Posterior vena cava (tissue), 2 donors: ENCODE measurements at regions not wholly inside any gene's neighbourhood (a gene's known extent, or its start where the extent isn't known, plus 50 kb on each side); places are given as distances from the start of the nearest gene placed in this dataset.

Experiments used
- DNase-seq: peaks from one replicate; pipeline ENCODE4 v3.0.0-alpha.2; 2020; ENCODE audit warnings: low spot score
- intact Hi-C, 2 donors: fragments of 100-400 bp; cut with DNase I; formaldehyde crosslinking; loops; one replicate each; pipeline versions ENCODE4 v1.14.1 to v1.14.2; 2022 to 2023
- donor health status: DM: yes; HTN: yes; CAD: no.
- donor health status: DM: yes; HTN: yes; CAD: no.

DNA sequence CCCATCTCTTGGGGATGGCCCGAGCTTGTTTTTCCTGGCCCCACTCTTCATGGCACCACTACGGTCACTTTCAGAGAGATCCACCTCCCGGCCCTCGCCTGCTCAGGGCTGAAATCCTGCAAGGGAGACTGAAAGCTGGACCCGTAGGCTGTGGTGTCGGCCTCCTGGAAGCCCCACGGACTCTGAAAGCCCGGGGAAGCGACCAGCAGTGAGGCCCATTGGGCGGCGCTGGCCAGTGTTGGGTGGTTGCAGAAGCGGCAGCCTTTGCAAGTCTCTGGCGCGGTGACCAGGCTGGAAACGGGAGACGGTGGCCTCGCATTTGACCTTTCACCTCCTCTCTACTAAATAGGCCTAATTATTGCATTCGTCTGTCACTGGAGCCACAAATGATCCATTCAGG lies 186.0 kb upstream of the FOXF1 start:
- intact Hi-C loops, result no loop called here
- peak; percentile 64 for DNase-seq

- intact Hi-C loops, result no loop called here
- DNase-seq, result no peak
Observed at GRCh38 chr16:86325360-86325759, 185.0 kb upstream of the FOXF1 start.

DNA sequence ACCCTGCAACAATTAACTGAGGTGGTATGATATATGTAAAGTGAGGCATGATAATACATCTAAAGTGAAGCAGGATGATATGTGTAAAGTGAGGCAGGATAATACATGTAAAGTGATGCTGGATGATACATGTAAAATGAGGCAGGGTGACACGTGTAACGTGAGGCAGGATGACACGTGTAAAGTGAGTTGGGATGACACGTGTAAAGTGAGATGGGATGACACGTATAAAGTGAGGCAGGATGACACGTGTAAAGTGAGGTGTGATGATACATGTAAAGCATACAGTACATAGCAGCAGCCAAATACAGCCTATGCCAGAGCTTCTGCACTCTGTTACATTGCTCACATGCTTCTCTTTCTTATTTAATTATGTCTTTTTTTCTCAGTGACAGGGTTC lies 184.4 kb upstream of the FOXF1 start:
- DNase-seq, result no peak
- intact Hi-C loops, result no loop called here

DNA sequence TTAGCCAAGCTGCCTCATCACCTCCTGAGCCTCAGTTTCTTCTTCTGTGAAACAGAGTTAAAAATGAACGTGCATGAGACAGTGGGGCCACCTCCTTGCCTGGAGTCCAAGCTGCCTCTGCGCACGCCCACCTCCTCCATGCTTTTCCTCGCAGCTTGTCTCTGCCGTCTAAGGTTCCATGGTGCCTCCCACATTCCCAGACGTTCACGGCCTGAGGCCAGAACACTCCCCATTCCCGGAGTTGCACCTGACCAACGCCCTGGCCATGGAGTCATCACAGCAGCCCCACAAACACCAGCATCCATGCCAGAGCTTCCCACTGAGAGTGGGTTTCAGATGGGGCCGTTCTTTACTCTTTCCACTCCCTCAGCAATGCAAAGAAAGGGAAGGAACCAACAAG lies 183.0 kb upstream of the FOXF1 start:
- intact Hi-C loops, result no loop called here
- DNase-seq, result peak; percentile 51

- DNase-seq, result peak; percentile 48
- intact Hi-C loops, result loop anchor here in 1 of 2 donors (10.0 kb wide), 1 partner anchor 256 kb away; no protein-coding TSS in a partner anchor
Observed at GRCh38 chr16:86330906-86331305, 179.4 kb upstream of the FOXF1 start.

GRCh38 chr16:86334079-86334635 lies 176.2 kb upstream of the FOXF1 start:
- intact Hi-C loops, result loop anchor here in 1 of 2 donors (10.0 kb wide), 1 partner anchor 259 kb away; no protein-coding TSS in a partner anchor

GRCh38 chr16:86335266-86336172 lies 174.8 kb upstream of the FOXF1 start:
- intact Hi-C loops, result loop anchor here in 1 of 2 donors (10.0 kb wide), 1 partner anchor 261 kb away; no protein-coding TSS in a partner anchor

More at GRCh38 chr16:86334079-86334635, 176.2 kb upstream of the FOXF1 start:
- DNase-seq, result no peak

DNA sequence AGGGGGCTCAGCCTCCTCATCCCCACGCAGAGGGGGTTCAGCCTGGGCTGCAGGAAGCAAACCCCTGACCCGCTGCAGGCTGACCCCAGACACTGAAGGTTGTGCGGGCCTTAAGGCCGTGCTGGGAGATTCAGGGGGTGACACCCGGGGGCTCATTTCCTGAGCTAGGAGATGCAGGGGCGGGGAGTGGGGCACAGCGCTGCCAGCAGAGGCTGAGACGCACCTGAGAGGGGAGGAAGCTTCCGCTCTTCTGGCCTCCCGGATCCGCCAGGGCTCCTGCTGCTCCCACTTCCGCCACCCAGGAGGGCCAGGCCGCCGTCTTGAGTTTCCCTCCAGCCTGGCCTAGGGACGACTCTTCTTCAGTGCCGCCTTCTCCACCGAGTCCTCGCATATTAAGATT lies 173.2 kb upstream of the FOXF1 start:
- intact Hi-C loops, result loop anchor here in 1 of 2 donors (10.0 kb wide), 1 partner anchor 262 kb away; no protein-coding TSS in a partner anchor
- peak; percentile 71 for DNase-seq

More at GRCh38 chr16:86335266-86336172, 174.8 kb upstream of the FOXF1 start:
- peak; percentile 59 for DNase-seq

- peak; percentile 71 for DNase-seq
Observed at GRCh38 chr16:86337581-86338402, 172.5 kb upstream of the FOXF1 start.

GRCh38 chr16:86338403-86339115 lies 171.8 kb upstream of the FOXF1 start:
- intact Hi-C loops, result loop anchor here in 1 of 2 donors (10.0 kb wide), 1 partner anchor 264 kb away; no protein-coding TSS in a partner anchor
- peak; percentile 76 for DNase-seq

More at GRCh38 chr16:86337581-86338402, 172.5 kb upstream of the FOXF1 start:
- intact Hi-C loops, result loop anchor here in 1 of 2 donors (10.0 kb wide), 1 partner anchor 263 kb away; no protein-coding TSS in a partner anchor

- DNase-seq, result peak; percentile 20
- intact Hi-C loops, result loop anchor here (5.0 kb wide), 2 partner anchors 175 to 265 kb away; no protein-coding TSS in a partner anchor
Observed at GRCh38 chr16:86342161-86342834, 168.0 kb upstream of the FOXF1 start.

- DNase-seq, result peak; percentile 92
- intact Hi-C loops, result loop anchor here (5.0 kb wide), 2 partner anchors 174 to 266 kb away; no protein-coding TSS in a partner anchor
Observed at GRCh38 chr16:86343027-86343795, 167.1 kb upstream of the FOXF1 start.

- intact Hi-C loops, result loop anchor here (5.0 kb wide), 2 partner anchors 173 to 267 kb away; no protein-coding TSS in a partner anchor
- no peak for DNase-seq
Observed at GRCh38 chr16:86343796-86344585, 166.3 kb upstream of the FOXF1 start.

GRCh38 chr16:86344586-86344871 lies 165.8 kb upstream of the FOXF1 start:
- intact Hi-C loops, result loop anchor here (5.0 kb wide), 2 partner anchors 173 to 267 kb away; no protein-coding TSS in a partner anchor
- no peak for DNase-seq

- intact Hi-C loops, result loop anchor here (5.0 kb wide), 3 partner anchors 82 to 268 kb away; no protein-coding TSS in a partner anchor
- DNase-seq, result no peak
Observed at GRCh38 chr16:86344881-86345280, 165.4 kb upstream of the FOXF1 start.

DNA sequence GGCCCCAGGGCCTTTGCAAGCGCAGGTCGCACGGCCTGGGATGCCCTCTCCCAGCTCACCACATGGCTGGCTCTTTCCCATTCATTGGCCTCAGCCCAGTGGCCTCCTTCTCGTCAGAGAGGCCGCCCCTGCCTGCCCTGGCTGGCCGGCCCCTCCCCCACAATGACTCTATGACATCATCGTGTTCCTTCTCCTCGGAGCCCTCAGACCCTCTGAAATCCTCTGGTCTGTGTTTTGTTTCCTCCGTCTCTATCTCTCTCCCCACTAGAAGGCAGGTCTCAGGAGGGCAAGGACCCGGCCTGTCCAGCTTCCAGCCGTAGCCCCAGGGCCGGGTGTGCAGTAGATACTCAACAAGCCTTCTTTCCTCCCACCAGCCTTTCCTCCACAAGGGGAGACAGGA lies 164.8 kb upstream of the FOXF1 start:
- intact Hi-C loops, result loop anchor here in 1 of 2 donors (5.0 kb wide), 1 partner anchor 82 kb away; no protein-coding TSS in a partner anchor
- DNase-seq, result no peak
